Fibroblast of villous mesenchyme (primary cell): ENCODE measurements at regions not wholly inside any gene's neighbourhood (a gene's known extent, or its start where the extent isn't known, plus 50 kb on each side); places are given as distances from the start of the nearest gene placed in this dataset.

Source experiments
- DNase-seq: peaks from one replicate; pipeline ENCODE4 v3.0.0-alpha.2; 2010; ENCODE audit warnings: low read depth
- H3K4me3 ChIP-seq: 2 replicates; pipeline ENCODE4 v1.5.1; 2011; ENCODE audit warnings: low read depth, mild to moderate bottlenecking, low read length
- TF ChIP-seq, protein P1 (sequence below): IDR thresholded peaks from 2 replicates; pipeline ENCODE4 v1.5.1; 2012; ENCODE audit warnings: low read depth, mild to moderate bottlenecking, low read length; ENCODE audit not compliant: insufficient read depth

DNA sequence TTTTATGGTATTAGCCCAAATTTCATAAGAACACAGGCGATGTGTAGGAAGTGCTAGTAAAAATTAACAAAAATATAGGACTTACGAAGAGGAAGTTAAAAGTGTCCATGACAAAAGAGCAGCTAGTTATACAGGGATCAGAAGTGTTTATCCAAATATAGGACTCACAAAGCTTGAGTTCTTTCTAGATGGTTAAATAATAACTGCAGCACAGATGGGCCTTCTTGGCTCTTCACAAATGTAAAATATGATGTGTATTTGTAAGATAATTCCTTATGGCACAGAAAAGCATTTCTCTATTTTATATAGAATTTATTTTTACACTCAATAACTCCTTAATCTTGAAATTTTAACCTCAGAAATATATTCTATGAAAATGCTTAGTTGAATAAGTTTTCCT lies 100.9 kb upstream of the SPHKAP start:
- H3K4me3 ChIP-seq: no peak overlapping the region
- DNase-seq: no peak
- TF ChIP-seq, protein P1, sequence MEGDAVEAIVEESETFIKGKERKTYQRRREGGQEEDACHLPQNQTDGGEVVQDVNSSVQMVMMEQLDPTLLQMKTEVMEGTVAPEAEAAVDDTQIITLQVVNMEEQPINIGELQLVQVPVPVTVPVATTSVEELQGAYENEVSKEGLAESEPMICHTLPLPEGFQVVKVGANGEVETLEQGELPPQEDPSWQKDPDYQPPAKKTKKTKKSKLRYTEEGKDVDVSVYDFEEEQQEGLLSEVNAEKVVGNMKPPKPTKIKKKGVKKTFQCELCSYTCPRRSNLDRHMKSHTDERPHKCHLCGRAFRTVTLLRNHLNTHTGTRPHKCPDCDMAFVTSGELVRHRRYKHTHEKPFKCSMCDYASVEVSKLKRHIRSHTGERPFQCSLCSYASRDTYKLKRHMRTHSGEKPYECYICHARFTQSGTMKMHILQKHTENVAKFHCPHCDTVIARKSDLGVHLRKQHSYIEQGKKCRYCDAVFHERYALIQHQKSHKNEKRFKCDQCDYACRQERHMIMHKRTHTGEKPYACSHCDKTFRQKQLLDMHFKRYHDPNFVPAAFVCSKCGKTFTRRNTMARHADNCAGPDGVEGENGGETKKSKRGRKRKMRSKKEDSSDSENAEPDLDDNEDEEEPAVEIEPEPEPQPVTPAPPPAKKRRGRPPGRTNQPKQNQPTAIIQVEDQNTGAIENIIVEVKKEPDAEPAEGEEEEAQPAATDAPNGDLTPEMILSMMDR: no peak

DNA sequence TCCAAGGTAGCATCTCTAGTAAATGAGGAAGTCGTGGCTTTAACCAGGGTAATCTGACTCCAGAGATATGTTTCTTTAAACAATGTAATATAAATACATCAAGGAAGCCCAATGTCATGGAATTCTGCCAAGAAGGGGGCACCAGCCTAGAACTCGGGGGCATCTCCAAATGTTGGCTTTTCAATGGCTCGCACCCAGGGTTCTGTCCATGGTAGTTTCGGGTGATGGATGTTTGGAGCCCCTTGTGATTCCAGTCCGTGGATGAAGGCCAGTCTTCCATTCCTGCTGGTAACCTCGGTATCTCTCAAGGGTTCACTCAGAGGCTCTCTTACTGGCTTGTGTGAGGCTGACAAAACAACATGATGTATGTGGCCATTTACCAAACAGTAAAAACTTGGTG lies 91.7 kb upstream of the SPHKAP start:
- TF ChIP-seq, protein P1: no peak
- DNase-seq: no peak
- no peak overlapping the region for H3K4me3 ChIP-seq

DNA sequence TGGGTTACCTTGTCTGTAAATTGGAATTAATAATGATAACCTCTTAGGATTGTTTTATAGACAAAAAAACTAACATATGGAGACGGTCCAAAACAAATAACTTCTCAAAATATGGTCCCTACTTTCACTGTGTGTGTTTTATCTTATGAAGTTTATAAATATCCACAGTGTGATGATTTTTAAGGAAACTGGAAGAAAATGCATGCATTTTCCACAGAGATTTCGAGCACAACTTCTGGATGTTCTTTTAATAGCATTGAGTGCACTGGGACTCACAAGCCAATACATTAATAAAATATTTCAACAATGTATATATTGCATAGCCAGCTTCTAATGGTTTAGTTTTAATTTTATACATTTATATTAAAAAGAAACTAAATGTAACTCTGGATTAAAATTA lies 87.9 kb upstream of the SPHKAP start:
- TF ChIP-seq, protein P1: no peak
- no peak overlapping the region for H3K4me3 ChIP-seq
- DNase-seq: no peak

DNA sequence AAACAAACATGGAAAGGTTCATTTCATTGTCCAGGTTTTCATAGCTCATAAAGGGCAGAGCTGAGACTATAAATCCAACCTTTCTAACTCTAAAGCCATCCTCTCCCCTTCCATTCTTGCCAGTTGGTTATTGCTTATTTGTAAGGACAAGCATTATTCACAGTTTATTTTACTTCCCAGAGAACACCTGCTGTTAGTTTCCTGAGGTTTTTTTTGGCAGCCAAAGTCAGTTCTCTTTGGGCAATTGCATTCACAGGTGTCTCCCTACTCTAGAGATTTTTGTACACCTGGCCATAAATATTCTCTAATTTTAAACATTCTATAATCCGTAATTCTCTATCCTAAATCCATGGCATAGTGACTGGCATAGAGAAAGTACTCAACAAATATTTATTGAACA lies 87.3 kb upstream of the SPHKAP start:
- DNase-seq: no peak
- TF ChIP-seq, protein P1: no peak
- H3K4me3 ChIP-seq: no peak overlapping the region

DNA sequence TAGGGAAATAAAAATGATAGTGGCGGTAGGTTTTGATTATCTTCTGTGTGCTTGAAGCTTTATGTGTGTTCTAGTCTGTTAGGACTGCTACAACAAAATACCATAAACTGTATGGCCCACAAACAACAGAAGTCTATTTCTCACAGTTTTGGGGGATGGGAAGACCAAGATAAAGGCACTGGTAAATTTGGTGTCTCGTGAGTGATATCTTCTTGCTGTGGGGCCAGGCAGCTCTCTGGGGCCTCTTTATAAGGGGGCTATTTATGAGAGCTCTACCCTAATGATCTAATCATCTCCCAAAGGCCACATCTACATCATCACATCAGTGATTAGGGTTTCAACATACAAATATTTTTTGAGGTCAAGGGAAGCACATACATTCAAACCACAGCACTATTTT lies 86.8 kb upstream of the SPHKAP start:
- H3K4me3 ChIP-seq: no peak overlapping the region
- TF ChIP-seq, protein P1: no peak
- no peak for DNase-seq

DNA sequence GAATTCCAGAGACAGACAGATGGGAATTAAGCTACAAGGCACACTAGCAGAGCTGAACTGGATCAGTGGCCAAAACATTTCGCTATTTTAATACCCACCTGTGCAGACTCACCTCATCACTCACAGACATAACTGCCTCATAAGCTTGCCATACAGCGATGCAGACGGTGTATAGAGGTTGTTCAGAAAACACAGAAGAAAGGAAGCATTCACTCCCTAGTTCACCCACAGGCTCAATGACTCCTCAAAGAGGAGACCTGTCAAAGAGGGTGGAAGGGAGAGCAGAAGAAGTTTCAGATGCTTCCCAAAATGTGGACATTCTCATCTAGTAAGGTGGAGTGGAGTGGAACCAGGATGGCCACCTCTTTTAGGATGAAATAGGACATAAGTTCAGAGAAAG lies 81.7 kb upstream of the SPHKAP start:
- DNase-seq: no peak
- H3K4me3 ChIP-seq: no peak overlapping the region
- TF ChIP-seq, protein P1: no peak

DNA sequence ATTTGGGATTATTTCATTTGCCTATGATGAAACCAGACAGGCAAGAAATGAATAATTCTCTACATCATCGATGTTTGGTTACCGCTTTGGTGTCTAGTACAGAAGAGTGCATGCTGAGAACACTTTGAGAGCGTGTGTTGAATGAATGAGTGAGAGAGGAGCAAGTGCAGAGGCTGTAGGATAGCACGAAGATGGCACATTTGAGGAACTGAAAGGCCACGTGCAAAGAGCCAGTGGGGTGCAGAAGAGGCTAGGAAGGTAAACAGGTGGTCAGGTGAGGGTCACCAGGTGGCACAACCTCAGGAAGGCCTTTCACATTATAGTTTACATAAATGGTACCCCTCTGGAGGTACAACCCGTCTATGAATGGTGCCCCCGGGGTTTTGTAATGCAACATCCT lies 80.1 kb upstream of the SPHKAP start:
- TF ChIP-seq, protein P1: no peak
- no peak overlapping the region for H3K4me3 ChIP-seq
- DNase-seq: no peak
